GM18502 (cell line): ENCODE measurements at regions not wholly inside any gene's neighbourhood (a gene's known extent, or its start where the extent isn't known, plus 50 kb on each side); places are given as distances from the start of the nearest gene placed in this dataset.
"Not testable (repeated sequence)": the region's sequence is repeated elsewhere in the genome, so short reads cannot be mapped to it uniquely, and the experiment has no call there.

Source experiments
- ATAC-seq: cut with Tn5 transposase; IDR thresholded peaks from one replicate; pipeline ENCODE4 v1.9.1; 2021; ENCODE audit warnings: mild to moderate bottlenecking; ENCODE audit not compliant: unreplicated experiment, poor library complexity

- no peak for ATAC-seq
These were observed 172.8 kb downstream of the ZIC5 start for GRCh38 chr13:99798756-99799155.

DNA sequence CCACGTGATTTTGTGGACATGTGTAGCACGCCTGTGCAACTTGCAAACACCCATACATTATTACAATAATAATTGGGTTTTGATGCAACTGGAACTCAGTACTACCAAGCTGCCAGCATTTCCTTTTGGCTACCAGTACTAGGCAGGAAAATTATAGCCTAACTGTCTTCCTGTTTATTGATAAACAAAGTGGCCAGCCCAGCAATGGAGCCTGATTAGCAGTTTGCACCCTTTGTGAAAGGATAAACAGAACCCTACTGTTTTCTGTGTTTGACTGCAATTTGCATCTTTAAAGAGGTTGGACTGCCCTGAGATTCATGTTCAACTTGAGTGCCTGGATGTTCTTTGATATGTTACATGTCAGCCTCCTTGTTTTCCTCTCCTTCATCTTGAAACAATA lies 173.9 kb downstream of the ZIC5 start:
- ATAC-seq, result no peak

DNA sequence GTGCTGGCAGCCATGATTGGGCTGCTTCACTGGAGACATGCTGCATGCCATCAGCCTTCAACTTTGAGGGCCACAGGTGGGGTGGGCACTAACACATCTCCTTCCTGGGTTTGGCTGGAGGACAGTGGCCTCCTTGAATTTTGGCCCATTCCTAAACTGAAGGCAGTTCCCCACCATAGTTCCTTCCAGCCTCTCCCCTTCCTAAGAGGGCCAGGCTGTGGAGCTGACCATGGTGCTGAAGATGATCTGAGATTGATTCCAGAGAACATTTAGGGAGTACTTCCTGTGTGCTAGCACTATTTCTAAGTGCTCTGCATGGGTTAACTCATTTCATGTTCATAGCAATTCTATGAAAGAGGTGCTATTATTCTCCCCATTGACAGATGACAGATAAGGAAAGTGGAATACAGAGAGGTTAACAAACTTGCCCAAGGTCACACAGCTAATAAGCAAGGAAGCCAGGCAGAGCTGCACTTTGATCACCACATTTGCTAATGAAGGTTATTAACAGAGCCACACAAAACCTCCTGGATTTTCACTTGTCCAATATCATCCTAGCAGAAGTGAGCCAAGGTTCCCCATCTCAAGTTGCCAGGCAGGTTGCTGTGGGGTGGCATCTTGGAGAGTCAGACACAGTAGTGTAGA lies 175.3 kb downstream of the ZIC5 start:
- ATAC-seq, result no peak

- ATAC-seq, result no peak
These were observed 179.3 kb downstream of the ZIC5 start for GRCh38 chr13:99792079-99792921.

DNA sequence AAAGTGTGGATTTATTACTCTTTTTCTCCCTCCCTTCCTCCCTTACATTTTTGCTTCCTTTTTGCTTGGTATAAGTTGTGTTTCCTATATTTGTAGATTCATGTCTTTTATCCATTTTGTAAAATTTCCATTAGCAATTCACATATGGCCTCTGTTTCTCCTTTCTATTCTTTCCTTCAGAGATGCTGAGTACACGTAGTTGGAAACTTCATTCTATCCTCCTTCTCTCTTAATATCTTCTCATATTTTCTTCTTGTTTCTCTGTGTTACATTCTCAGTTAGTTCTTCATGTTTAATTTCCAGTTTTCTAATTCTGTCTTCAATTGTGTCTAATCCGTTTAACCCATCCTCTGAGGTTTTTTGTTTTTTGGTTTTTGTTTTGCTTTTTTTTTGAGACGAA lies 188.9 kb downstream of the ZIC5 start:
- no peak for ATAC-seq

DNA sequence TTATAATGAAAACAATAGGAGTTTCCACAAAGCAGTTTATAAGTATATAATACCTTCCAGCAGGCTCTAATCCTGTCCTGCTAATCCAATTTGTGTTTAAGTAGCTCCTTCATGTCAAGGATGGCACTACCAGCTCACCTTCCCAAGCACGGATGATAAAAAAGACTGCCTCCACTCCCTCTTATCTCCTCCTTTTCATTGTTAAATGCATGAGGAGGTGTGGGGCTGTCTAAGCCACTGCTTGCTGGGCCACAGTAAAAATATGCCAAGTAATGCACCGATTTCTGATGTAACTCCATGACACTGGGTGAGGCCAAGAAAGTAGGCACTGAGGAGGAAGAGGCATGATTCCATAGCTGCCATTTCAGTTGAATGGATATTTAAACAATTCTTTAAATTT lies 193.1 kb downstream of the ZIC5 start:
- no peak for ATAC-seq

DNA sequence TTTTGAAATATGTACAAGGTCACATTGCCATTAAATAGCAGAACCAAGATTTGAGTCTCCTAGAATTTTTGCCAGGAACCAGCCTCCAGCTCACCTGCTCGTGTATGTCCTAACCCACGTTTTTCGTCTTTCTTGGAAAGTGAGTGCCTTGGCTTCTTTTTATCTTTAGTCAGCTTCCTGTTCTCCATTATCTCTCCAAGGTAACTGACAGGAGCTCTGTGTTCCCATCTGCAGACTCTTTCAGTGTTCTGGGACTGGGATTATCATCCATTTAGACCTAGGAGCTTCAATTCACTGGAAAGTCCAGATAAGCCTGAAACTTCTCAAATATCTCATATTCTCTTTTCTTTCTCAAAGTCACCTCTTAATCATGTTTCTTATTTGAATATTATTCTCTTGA lies 193.7 kb downstream of the ZIC5 start:
- no peak for ATAC-seq

- ATAC-seq, result no peak
These were observed 196.9 kb downstream of the ZIC5 start for GRCh38 chr13:99774644-99775043.

DNA sequence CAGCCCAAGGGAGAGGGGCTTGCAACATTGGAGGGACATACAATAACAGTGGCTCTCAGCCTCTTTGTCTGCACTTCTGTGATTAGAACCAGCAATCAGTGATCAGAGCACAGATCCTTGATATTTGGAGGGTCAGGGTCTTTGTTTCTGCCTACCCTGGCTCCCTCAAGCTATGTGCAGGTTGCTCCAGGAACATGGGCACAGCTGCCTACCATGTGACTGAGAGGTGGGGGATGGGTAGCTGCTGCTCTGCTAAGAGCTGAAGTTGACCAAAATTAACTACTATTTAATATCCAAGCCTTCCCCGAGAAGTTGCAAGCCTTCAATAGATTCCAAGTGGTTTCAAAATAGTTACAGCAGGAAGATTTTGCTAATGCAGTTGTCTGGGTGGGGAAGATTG lies 202.6 kb downstream of the ZIC5 start:
- ATAC-seq, result no peak

GRCh38 chr13:99766641-99767045 lies 204.9 kb downstream of the ZIC5 start:
- no peak for ATAC-seq

- no peak for ATAC-seq
These were observed 205.7 kb downstream of the ZIC5 start for GRCh38 chr13:99765869-99766268.

GRCh38 chr13:99760456-99760855 lies 211.1 kb downstream of the ZIC5 start:
- ATAC-seq, result no peak

DNA sequence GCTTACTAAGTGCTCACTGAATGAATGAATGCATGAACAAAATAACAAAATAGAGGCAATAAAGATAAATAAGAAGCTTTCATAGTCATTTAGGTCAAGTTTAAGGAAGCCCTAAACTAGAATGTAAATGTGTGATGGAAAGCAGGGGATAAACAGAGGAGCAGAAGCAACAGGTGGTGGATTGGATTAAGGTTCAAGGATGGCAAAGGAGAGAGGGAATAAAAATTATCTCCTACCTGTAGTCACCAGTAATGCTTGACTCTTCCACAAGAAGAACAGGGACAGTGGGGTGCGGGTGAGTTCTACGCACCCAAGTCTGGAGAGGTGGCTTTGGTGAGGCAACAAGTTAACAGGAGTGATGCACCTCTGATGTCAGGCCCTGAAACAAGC lies 212.4 kb downstream of the ZIC5 start:
- ATAC-seq, result no peak

DNA sequence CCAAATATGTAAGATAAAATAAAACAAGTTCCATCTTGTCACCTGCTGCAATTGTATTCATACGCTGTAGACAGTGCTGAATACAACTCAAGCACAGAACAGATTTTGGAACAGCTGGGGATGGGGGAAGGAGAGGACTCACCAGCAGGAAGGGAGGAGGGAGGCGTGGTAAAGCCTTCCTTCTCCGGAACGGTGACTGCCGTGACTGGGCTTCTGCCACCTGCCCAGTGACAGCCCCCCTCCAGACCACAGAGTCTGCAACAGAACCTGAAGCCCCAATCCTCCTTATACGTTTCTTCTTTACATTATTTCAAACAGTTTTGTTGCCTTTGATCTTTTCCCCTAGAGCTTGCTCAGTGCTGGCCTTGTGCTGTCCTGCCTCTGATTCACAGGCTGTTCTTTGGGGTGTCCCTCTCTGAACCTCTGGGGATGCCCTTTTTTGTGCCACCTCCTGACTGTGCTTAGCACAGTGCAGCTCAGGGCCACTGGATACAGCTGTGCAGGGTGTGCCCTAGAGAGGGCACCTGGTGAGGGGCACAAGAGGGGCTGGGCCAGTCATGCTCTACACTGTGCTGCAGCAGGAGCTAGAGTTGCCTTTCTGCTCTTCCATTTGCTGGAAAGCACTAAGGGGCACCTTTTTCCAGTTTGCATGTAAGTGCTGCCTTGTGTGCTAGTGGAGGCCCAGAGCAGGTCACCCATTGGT lies 213.0 kb downstream of the ZIC5 start:
- ATAC-seq, result no peak

DNA sequence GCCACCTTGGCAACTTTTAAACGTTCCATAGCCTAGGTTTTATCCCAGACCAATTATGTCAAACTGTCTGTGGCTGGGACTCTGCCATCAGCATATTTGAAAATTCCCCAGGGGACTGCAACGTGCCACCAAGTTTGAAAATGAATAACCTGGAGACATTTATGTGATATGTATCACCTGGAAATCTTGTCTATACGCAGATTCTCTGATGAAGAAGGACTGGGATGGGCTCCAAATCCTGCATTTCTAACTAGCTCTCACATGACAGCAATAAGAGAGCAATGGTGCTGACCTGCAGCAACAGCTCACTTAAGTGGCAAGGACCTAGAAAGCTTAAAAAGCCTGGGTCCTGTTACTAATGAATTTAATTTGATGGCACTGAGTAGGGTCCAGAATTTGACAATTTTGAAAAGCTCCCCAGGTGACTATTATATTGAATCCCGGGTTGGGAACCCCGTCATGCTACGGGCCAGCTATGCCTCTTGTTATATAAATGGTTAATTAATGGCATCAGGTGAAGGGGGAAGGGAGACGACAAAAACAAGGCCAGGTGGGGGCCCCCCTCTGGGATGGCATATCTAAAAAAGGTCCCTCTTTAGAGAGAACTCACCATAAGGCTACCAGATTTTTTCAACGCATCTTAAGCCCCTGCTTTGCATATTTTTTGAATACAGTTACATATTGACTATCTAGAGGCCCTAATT lies 213.7 kb downstream of the ZIC5 start:
- no peak for ATAC-seq

DNA sequence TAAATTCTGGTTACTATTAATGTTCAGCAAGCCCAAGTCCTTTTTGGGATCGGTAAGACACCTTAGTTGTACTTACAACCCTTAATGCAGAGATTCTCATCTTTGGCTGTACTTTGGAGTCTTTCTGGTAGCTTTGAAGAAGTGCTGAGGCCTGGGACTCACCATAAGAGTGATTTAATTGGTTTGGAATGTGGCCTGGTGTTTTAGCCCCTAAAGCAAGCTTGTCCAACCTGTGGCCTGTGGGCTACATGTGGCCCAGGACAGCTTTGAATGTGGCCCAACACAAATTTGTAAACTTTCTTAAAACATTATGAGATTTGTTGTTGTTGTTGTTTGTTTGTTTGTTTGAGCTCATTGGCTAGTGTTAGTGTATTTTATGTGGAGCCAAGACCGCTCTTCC lies 215.3 kb downstream of the ZIC5 start:
- no peak for ATAC-seq

DNA sequence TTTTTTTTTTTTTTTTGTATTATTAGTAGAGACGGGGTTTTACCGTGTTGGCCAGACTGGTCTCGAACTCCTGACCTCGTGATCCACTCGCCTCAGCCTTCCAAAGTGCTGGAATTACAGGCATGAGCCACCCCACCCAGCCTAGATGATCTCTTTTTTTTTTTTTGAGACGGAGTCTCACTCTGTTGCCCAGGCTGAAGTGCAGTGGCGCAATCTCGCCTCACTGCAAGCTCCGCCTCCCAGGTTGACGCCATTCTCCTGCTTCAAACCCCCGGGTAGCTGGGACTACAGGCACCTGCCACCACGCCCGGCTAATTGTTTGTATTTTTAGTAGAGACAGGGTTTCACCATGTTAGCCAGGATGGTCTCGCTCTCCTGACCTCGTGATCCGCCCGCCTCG lies 216.8 kb downstream of the ZIC5 start:
- not testable (repeated sequence) for ATAC-seq

- ATAC-seq, result no peak
These were observed 219.2 kb downstream of the ZIC5 start for GRCh38 chr13:99752373-99752772.

GRCh38 chr13:99751517-99752199 lies 219.9 kb downstream of the ZIC5 start:
- ATAC-seq, result no peak

- no peak for ATAC-seq
These were observed 220.6 kb downstream of the ZIC5 start for GRCh38 chr13:99750951-99751350.
